ENCODE measurements at regions not wholly inside any gene's neighbourhood (a gene's known extent, or its start where the extent isn't known, plus 50 kb on each side); places are given as distances from the start of the nearest gene placed in this dataset.

GRCh38 chr6:126174697-126175096 lies 165.2 kb upstream of the CENPW start:
- H3K4me1 Mint-ChIP-seq: peaks cover 14% of the 10 kb centered on the region
- no peak overlapping the region for H3K4me3 Mint-ChIP-seq
- no peak for DNase-seq
- intact Hi-C loops (cut with micrococcal nuclease): no loop called here
- Histone ChIP-seq H3K4me3 (replicated peaks in 1 of 3; ENCODE audit: low read depth in 2 of 3, low read length in 3 of 3) (no peak overlapping the region), H3K36me3 (replicated peaks in 1 of 2; ENCODE audit: control insufficient read depth in 1 of 2, insufficient read depth in 2 of 2, low read length in 2 of 2) (no peaks in the 10 kb centered on the region), H3K27me3 (ENCODE audit: control insufficient read depth in 2 of 2, insufficient read depth in 2 of 2, low read length in 2 of 2) (no peaks in the 10 kb centered on the region), H3K9me3 (replicated peaks in 1 of 2; ENCODE audit: control insufficient read depth in 1 of 2, insufficient read depth in 1 of 2, low read length in 2 of 2) (no peaks in the 10 kb centered on the region), H3K9ac (ENCODE audit: insufficient read depth, low read length, poor library complexity, severe bottlenecking) (no peak overlapping the region), H3K4me1 (ENCODE audit: control insufficient read depth in 1 of 2, insufficient read depth in 2 of 2, low read length in 2 of 2) (peaks cover 0 to 3% of the 10 kb centered on the region in 2 donors), H3K79me2 (ENCODE audit: insufficient read depth, low read length) (no peaks in the 10 kb centered on the region), H4K20me1 (ENCODE audit: insufficient read depth, low read length) (no peaks in the 10 kb centered on the region), H3K27ac (ENCODE audit: low read depth in 1 of 2, low read length in 2 of 2) (no peak overlapping the region), H3K4me2 (replicated peaks; ENCODE audit: extremely low read depth, low read length, poor library complexity, severe bottlenecking) (no peak overlapping the region), H2AFZ (ENCODE audit: insufficient read depth, low read depth, low read length, poor library complexity, severe bottlenecking) (no peak overlapping the region)
- H3K27ac Mint-ChIP-seq: no peak overlapping the region
- H3K36me3 Mint-ChIP-seq: no peaks in the 10 kb centered on the region
- no peak for TF ChIP-seq CTCF (IDR thresholded peaks at IDR 0.05)
- no CpG with 5 or more reads among the region's 1 CpG for WGBS (ENCODE audit: insufficient coverage)
- H3K27me3 Mint-ChIP-seq (ENCODE audit: low read depth in 3 of 3): peaks cover 0 to 6% (median 0%) of the 10 kb centered on the region in 3 donors
- peaks cover 0 to 2% (median 0%) of the 10 kb centered on the region in 7 donors for H3K9me3 Mint-ChIP-seq

- Histone ChIP-seq H2AFZ (ENCODE audit: insufficient read depth, low read depth, low read length, poor library complexity, severe bottlenecking) (no peak overlapping the region), H3K9me3 (replicated peaks in 1 of 2; ENCODE audit: control insufficient read depth in 1 of 2, insufficient read depth in 1 of 2, low read length in 2 of 2) (no peaks in the 10 kb centered on the region), H3K27me3 (ENCODE audit: control insufficient read depth in 2 of 2, insufficient read depth in 2 of 2, low read length in 2 of 2) (no peaks in the 10 kb centered on the region), H3K4me2 (replicated peaks; ENCODE audit: extremely low read depth, low read length, poor library complexity, severe bottlenecking) (no peak overlapping the region), H3K9ac (ENCODE audit: insufficient read depth, low read length, poor library complexity, severe bottlenecking) (no peak overlapping the region), H3K4me1 (ENCODE audit: control insufficient read depth in 1 of 2, insufficient read depth in 2 of 2, low read length in 2 of 2) (peaks cover 0 to 3% of the 10 kb centered on the region in 2 donors), H3K36me3 (replicated peaks in 1 of 2; ENCODE audit: control insufficient read depth in 1 of 2, insufficient read depth in 2 of 2, low read length in 2 of 2) (no peaks in the 10 kb centered on the region), H3K79me2 (ENCODE audit: insufficient read depth, low read length) (no peaks in the 10 kb centered on the region), H4K20me1 (ENCODE audit: insufficient read depth, low read length) (no peaks in the 10 kb centered on the region), H3K4me3 (replicated peaks in 1 of 3; ENCODE audit: low read depth in 2 of 3, low read length in 3 of 3) (no peak overlapping the region), H3K27ac (ENCODE audit: low read depth in 1 of 2, low read length in 2 of 2) (no peak overlapping the region)
- Mint-ChIP-seq H3K9me3 (peaks cover 0 to 2% (median 0%) of the 10 kb centered on the region in 7 donors), H3K36me3 (no peaks in the 10 kb centered on the region), H3K4me3 (no peak overlapping the region), H3K27me3 (ENCODE audit: low read depth in 3 of 3) (peaks cover 0 to 3% (median 0%) of the 10 kb centered on the region in 3 donors), H3K27ac (no peak overlapping the region), H3K4me1 (peaks cover 14% of the 10 kb centered on the region)
- TF ChIP-seq CTCF (IDR thresholded peaks at IDR 0.05): no peak
- WGBS (ENCODE audit: insufficient coverage): no CpG with 5 or more reads among the region's 1 CpG
- intact Hi-C loops (cut with micrococcal nuclease): no loop called here
- DNase-seq: no peak
These were observed 164.7 kb upstream of the CENPW start for GRCh38 chr6:126175251-126175650.
